ENCODE measurements at regions not wholly inside any gene's neighbourhood (a gene's known extent, or its start where the extent isn't known, plus 50 kb on each side); places are given as distances from the start of the nearest gene placed in this dataset.
A peak's percentile ranks its signal among the peaks of the same experiment; 100 is the strongest.
"Not testable (repeated sequence)": the region's sequence is repeated elsewhere in the genome, so short reads cannot be mapped to it uniquely, and the experiment has no call there.

GRCh38 chr9:81427870-81428269, 261.5 kb downstream of the TLE1 start:
- DNase-seq: no peak
- no peaks in the 10 kb centered on the region for H3K36me3 ChIP-seq
- H3K27me3 ChIP-seq: no peaks in the 10 kb centered on the region
- H3K4me1 ChIP-seq: peaks cover 0 to 12% (median 0%) of the 10 kb centered on the region in 4 donors
- no peak overlapping the region for H3K27ac ChIP-seq
- no peak overlapping the region for H3K4me3 ChIP-seq
- TF ChIP-seq CTCF (IDR thresholded peaks at IDR 0.05) (no peak), POLR2AphosphoS5 (IDR thresholded peaks at IDR 0.05) (no peak), EP300 (IDR thresholded peaks at IDR 0.05) (no peak), POLR2A (IDR thresholded peaks at IDR 0.05) (no peak)
- H3K9me3 ChIP-seq: peaks cover 0 to 8% (median 3%) of the 10 kb centered on the region in 4 donors
- WGBS, 2 donors: 98% methylated on average over 1 of the region's 1 CpG
- intact Hi-C loops (cut with DNase I): no loop called here

- Histone ChIP-seq H3K36me3 (no peaks in the 10 kb centered on the region), H3K27ac (no peak overlapping the region), H3K27me3 (no peaks in the 10 kb centered on the region), H3K4me1 (no peaks in the 10 kb centered on the region), H3K9me3 (peaks cover 0 to 12% (median 3%) of the 10 kb centered on the region in 4 donors), H3K4me3 (no peak overlapping the region)
- no peak for TF ChIP-seq CTCF (IDR thresholded peaks at IDR 0.05)
- no peak for TF ChIP-seq EP300 (IDR thresholded peaks at IDR 0.05)
- no peak for TF ChIP-seq POLR2A (IDR thresholded peaks at IDR 0.05)
- no peak for TF ChIP-seq POLR2AphosphoS5 (IDR thresholded peaks at IDR 0.05)
- DNase-seq: no peak
- intact Hi-C loops (cut with DNase I): no loop called here
- WGBS, 2 donors: 12 to 29% methylated on average over 1 of the region's 1 CpG
These were observed 264.9 kb downstream of the TLE1 start for GRCh38 chr9:81424431-81424830.

GRCh38 chr9:81423589-81424326, 265.6 kb downstream of the TLE1 start:
- Histone ChIP-seq H3K36me3 (no peaks in the 10 kb centered on the region), H3K27me3 (no peaks in the 10 kb centered on the region), H3K4me1 (no peaks in the 10 kb centered on the region), H3K9me3 (peaks cover 0 to 10% (median 3%) of the 10 kb centered on the region in 4 donors), H3K4me3 (no peak overlapping the region), H3K27ac (no peak overlapping the region)
- intact Hi-C loops (cut with DNase I): no loop called here
- DNase-seq: no peak
- TF ChIP-seq POLR2A (IDR thresholded peaks at IDR 0.05) (no peak), EP300 (IDR thresholded peaks at IDR 0.05) (no peak), POLR2AphosphoS5 (IDR thresholded peaks at IDR 0.05) (no peak), CTCF (IDR thresholded peaks at IDR 0.05) (no peak)

- intact Hi-C loops (cut with DNase I); H3K9me3 ChIP-seq: not testable (repeated sequence)
- H3K27ac ChIP-seq: peak overlapping the region in 1 of 4 donors; percentile 29
These were observed 268.3 kb downstream of the TLE1 start for GRCh38 chr9:81421090-81421489.

GRCh38 chr9:81420024-81420423, 269.3 kb downstream of the TLE1 start:
- H3K4me1 ChIP-seq: peaks cover 0 to 24% (median 17%) of the 10 kb centered on the region in 4 donors
- intact Hi-C loops (cut with DNase I): no loop called here
- H3K27me3 ChIP-seq: no peaks in the 10 kb centered on the region
- 89 to 90% methylated on average over 1 of the region's 1 CpG for WGBS, 2 donors
- H3K4me3 ChIP-seq: no peak overlapping the region
- no peaks in the 10 kb centered on the region for H3K36me3 ChIP-seq
- peaks cover 0 to 4% (median 0%) of the 10 kb centered on the region in 4 donors for H3K9me3 ChIP-seq
- DNase-seq: no peak
- no peak overlapping the region for H3K27ac ChIP-seq
- no peak for TF ChIP-seq POLR2A (IDR thresholded peaks at IDR 0.05)
- no peak for TF ChIP-seq POLR2AphosphoS5 (IDR thresholded peaks at IDR 0.05)
- no peak for TF ChIP-seq EP300 (IDR thresholded peaks at IDR 0.05)
- TF ChIP-seq CTCF (IDR thresholded peaks at IDR 0.05): no peak

More at GRCh38 chr9:81421090-81421489, 268.3 kb downstream of the TLE1 start:
- H3K36me3 ChIP-seq, DNase-seq, H3K4me3 ChIP-seq, H3K27me3 ChIP-seq: not testable (repeated sequence)
- peaks cover 0 to 19% (median 14%) of the 10 kb centered on the region in 4 donors for H3K4me1 ChIP-seq
- 67 to 82% methylated on average over 3 of the region's 3 CpGs for WGBS, 2 donors
- TF ChIP-seq POLR2AphosphoS5 (IDR thresholded peaks at IDR 0.05): peak in 3 of 4 donors; percentile 36 to 61 (median 58)

All from sigmoid colon (tissue), 6 donors.